ENCODE measurements at regions not wholly inside any gene's neighbourhood (a gene's known extent, or its start where the extent isn't known, plus 50 kb on each side); places are given as distances from the start of the nearest gene placed in this dataset.
"Not testable (repeated sequence)": the region's sequence is repeated elsewhere in the genome, so short reads cannot be mapped to it uniquely, and the experiment has no call there.

- not testable (repeated sequence) for DNase-seq
These were observed 331.3 kb upstream of the CNR1 start for GRCh38 chr6:88497403-88497802.

- no peak for DNase-seq
These were observed 328.4 kb upstream of the CNR1 start for GRCh38 chr6:88494401-88495140.

GRCh38 chr6:88493717-88494116, 327.6 kb upstream of the CNR1 start:
- no peak for DNase-seq

DNA sequence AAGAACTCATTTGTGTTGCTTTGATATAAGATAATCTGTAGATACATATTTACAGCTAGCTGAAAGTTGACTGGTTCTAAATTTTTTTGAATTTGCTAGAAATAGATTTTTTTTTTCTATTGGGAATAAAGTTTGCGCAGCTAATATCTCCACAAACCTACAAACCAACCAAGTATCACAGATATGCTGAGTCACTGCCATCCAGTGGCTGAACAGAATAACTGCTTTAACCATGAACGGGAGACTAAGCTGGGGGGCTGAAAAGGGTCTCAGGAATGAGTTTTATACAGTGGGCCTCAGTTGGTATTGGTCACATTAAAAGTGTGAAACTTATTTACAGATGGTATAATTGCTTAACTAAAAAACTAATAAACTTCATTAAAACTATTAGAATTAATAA, 326.7 kb upstream of the CNR1 start:
- DNase-seq, result no peak

GRCh38 chr6:88492241-88492640, 326.1 kb upstream of the CNR1 start:
- no peak for DNase-seq

DNA sequence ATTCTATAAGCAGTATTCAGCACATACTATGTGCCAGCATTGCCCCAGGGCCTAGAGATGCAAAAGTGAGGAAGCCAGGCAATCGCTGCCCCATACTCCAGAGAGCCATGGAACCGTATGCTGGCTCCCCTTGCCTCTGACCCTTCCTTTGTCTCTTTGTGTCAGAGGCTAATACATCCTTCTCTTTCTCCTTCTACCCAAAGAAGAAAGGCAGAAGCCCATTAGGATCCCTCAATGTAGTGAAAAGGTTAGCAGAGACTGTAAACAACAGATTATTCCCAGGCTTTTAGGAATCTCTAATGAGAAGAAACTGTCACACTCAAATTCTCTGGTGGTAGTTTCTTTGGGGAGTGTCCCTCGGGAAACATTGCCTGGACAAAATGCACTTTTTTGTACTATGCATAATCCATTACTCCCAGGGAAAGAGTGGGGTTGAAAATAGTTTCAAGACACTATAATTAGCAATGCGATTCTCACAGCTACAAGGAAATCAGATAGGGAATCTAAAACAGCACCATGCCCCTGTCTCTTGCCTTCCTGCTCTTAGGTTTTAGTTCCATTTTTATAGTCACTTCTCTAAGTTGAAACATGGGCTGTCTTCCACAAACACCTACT, 325.2 kb upstream of the CNR1 start:
- no peak for DNase-seq

DNA sequence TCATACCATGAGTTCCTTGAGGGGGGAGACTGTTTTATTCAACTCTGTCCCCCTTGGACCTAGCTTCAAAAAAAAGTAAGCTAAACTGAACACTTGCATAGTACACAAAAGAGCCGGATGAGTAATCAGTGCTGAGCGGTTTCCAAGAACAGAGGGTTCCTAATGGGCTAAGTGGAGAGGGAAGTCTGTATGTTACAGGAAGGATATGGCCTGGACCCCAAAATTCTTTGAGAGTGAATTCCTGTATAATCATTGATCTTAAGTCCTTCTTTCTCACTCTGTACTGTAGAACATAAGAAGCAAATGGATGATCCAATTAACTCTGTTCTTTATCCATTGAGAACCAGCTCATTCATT, 324.7 kb upstream of the CNR1 start:
- DNase-seq, result no peak

DNA sequence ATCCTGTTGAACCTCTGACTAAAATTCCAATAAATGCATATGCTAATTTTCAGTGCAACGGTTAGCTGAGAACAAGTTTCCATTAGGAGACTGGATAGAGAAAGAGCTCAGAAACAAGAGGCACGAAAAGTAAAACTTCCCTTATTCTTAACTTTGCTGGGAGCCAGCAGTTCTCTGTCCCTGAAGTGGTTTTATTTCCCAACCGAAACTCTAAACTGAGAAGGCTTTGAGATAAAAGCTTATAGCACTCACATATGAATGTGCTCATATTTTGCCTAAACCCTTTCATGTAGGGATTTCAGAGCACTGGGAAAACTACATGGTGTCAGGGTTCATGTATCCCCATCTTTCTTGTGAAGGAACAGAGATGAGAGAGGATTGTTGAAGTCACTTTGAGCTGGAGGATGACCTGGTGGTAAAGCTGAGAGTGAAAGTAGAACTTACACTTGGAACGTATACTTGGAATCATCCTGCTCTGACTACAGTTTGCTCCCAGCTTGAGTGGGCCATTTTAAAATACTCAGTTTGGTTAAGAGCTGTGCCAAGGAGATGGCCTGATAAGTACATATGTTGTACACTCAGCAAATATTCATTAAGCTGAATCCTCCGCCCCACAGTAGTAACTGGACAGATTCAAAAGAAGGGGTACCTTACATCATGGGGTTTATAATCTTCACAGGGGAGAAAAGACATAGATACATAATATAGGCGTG, 324.2 kb upstream of the CNR1 start:
- DNase-seq, result no peak

DNA sequence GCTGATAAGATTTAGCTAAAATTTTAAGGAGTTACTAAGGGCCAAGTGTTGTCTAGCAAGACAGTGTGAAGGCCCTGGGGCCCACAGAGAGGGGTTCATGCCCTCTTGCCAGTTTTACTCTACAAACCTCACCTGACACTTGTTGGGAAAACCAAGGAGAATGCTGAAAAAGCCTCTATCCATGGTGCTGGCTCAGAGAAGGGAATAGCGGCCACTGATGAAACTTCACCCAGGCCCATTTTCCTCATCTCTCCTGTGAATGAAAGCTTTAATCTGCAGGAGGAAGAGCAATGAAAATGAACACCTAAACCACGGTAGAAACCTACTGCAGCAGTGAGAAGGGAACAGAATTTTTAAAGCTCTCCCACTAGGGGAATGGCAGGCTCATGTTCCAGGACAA, 317.3 kb upstream of the CNR1 start:
- DNase-seq, result no peak

GRCh38 chr6:88482465-88482864, 316.3 kb upstream of the CNR1 start:
- DNase-seq, result no peak

DNA sequence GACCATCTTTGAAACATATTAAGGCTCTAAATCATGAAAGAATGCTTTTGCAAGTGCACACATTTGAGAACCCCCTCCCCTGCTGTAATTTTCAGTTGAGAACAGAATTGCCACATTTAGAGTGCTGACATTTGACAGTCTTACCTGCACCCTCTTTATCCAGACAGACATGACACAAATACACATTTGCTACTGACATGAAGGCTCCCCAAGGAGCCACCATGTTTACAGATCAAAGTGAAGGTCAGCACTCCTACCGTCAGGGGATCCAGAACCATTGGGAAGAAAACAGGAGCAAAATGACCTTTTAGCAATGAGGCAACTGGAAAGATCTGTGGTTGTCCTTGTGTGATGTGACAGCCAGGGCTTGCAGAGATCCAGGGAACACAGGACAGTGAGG, 315.4 kb upstream of the CNR1 start:
- no peak for DNase-seq

DNA sequence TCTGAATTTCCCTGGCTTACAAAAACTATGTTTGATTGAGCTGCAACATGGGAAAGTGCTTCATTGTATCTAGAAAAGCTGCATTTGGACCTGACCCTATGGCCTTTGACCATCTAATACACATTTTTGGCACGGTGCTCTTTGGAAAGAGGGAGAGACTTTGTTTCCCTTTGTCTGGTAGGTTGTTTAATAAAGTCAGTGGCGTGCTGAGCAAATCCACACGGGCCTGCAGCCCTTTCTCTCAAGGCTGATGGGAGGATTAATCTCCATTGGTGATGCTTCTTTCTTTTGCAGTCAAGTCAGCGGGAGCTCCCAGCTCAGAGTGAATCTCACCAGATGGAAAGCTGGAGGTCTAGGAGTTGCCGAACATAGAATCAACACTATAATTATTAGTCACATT, 314.7 kb upstream of the CNR1 start:
- DNase-seq, result no peak

DNA sequence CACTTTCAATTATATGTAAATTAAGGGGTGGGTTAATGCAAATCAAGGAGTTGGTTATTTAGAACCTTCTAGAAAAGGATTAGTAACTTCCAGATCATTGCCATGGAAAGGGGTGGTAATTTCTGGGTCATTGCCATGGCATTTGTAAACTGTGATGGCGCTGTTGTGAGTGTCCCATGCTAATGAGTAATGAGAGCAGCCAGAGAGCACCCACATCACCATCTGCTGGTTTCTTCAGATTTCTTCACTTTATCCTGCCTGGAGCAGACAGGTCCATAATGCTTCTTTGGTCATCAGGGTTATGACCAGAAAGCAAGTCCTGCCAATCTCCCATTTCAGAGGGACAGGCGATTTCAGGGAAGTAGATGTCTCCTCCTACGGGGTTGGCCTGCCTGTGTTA, 311.3 kb upstream of the CNR1 start:
- DNase-seq, result no peak

GRCh38 chr6:88476388-88476787, 310.2 kb upstream of the CNR1 start:
- DNase-seq, result no peak

GRCh38 chr6:88474720-88475119, 308.6 kb upstream of the CNR1 start:
- DNase-seq, result no peak

GRCh38 chr6:88473589-88473988, 307.4 kb upstream of the CNR1 start:
- DNase-seq, result no peak

DNA sequence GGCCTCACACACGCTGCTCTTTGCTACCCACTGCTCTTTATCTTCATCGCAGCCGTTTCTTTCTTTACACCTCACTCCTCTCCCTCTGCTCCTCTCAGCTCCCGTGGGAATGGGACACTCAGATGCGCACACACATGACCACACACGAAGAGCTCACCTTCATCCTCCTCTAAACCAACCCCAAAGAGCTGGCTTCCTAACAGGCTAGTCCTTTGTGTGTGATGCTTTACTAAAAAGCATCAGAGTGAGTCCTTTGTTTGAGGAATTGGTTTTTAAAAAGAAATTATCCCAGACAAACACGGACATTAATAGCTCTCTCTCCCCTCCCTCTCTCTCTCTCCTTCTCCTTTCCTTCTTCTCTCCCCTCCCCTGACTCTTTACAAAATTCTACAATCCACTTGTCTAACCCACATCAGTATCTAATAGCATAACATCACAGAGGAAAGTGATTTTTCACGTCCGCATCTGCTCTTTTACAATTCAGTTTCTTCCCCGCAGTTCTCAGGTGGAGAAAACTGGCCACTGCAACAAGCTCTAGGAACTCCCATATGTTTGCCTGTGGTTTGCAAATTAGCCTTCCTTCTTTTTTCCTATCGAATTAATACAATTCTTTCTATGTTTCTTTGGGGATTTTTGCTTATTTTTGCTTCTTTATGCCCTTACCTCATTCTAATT, 306.8 kb upstream of the CNR1 start:
- DNase-seq, result no peak

DNA sequence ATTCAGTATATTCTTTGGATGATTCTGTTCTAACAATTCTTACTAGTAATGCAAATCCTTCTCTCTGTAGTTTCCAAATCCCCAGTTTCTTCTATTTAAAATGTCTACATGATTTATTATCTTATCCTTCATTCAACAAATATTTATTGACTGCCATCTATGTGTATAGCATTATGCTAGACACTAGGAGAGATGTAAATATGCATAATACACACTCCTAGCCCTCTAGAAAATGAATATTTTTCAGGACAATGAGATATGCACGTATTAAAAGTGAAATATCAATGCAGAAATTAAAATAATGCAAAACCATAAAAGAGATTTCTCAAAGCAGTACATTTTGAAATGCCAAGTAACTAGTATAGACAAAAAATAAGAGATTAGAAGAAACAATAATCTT, 293.5 kb upstream of the CNR1 start:
- DNase-seq, result no peak

DNA sequence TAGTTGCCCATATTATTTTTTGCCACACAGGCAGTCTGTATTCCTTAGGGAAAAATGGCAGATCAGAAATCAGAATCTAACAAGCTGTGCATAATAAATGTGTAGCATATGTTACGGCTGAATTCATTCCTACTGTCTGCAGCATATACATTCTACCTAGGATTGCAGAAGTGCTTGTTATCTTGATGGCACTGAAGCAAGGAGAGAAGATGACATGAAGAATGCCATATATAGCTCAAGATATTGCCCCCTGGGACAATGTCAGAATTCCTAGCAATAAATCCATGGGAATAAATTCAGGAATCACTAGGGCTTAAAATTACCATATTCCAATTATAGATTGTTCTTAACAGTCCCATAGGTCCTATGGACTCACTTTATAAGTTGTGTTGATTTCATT, 293.0 kb upstream of the CNR1 start:
- DNase-seq, result no peak

GRCh38 chr6:88458662-88459061, 292.5 kb upstream of the CNR1 start:
- no peak for DNase-seq

DNA sequence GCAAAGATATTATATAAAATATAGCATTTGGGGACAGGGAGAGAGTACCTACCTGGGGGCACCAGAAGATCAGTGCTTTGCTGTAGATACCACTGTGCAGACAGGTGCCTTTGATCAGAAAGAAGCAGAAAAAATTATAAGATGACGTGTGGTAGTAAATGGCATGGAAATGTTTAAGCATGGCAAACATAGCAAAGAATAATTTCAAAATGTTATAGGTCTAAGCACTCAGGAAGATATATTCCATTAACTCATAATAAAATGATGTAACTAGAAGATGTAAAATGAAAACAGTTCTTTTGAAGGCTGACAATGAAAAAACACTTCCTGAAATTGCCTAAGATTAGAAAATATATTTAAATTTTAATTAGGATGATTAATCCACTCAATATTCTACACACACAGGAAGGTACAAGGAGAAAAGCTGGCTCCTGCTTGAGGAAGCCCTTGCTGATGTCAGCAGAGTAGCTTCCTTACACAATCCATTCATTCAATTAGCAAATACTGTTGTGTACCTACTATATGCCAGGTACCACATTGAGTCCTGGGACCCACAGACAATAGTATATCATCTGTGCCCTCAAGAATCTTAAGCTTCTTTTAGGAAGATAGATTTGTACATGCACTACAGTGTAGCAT, 290.2 kb upstream of the CNR1 start:
- DNase-seq, result no peak

GRCh38 chr6:88455317-88455716, 289.2 kb upstream of the CNR1 start:
- DNase-seq, result no peak

- DNase-seq, result no peak
These were observed 288.5 kb upstream of the CNR1 start for GRCh38 chr6:88454658-88455057.

Data from CD4-positive, alpha-beta T cell treated with Interleukin-21 for 1 hour (primary cell).